Loucy (cell line): ENCODE measurements at regions not wholly inside any gene's neighbourhood (a gene's known extent, or its start where the extent isn't known, plus 50 kb on each side); places are given as distances from the start of the nearest gene placed in this dataset.

Experiments used
- H2AFZ ChIP-seq: fragments of 200-600 bp; sonication (generic); 2 replicates; pipeline ENCODE4 v1.6.0; 2016; ENCODE audit warnings: antibody characterized with exemption, mild to moderate bottlenecking, low read length, moderate library complexity
- H3F3A ChIP-seq: fragments of 200-600 bp; 2 replicates; pipeline ENCODE4 v1.6.0; 2016; ENCODE audit warnings: antibody characterized with exemption, low read depth, mild to moderate bottlenecking
- H3K27me3 ChIP-seq: fragments of 200-600 bp; sonication (generic); 2 replicates; pipeline ENCODE4 v1.6.1; 2014; ENCODE audit warnings: low read length, mild to moderate bottlenecking; ENCODE audit not compliant: insufficient read depth, poor library complexity, severe bottlenecking
- H3K36me3 ChIP-seq: fragments of 200-600 bp; sonication (generic); 2 replicates; pipeline ENCODE4 v1.6.1; 2016; ENCODE audit warnings: low read length; ENCODE audit not compliant: insufficient read depth
- H3K4me1 ChIP-seq: fragments of 200-600 bp; sonication (generic); 2 replicates; pipeline ENCODE4 v1.5.1; 2014; ENCODE audit warnings: low read length, mild to moderate bottlenecking; ENCODE audit not compliant: insufficient read depth, poor library complexity, severe bottlenecking
- H3K4me2 ChIP-seq: fragments of 200-600 bp; sonication (generic); 2 replicates; pipeline ENCODE4 v1.6.0; 2014; ENCODE audit warnings: antibody characterized with exemption, low read length, low read depth, mild to moderate bottlenecking; ENCODE audit not compliant: poor library complexity, severe bottlenecking
- H3K4me3 ChIP-seq: fragments of 200-600 bp; sonication (generic); 2 replicates; pipeline ENCODE4 v1.5.1; 2014; ENCODE audit warnings: low read length, mild to moderate bottlenecking, mixed read lengths; ENCODE audit not compliant: poor library complexity, severe bottlenecking
- H3K79me2 ChIP-seq: fragments of 200-600 bp; sonication (generic); 2 replicates; pipeline ENCODE4 v1.6.1; 2014; ENCODE audit warnings: low read length; ENCODE audit not compliant: insufficient read depth
- H3K9ac ChIP-seq: fragments of 200-600 bp; sonication (generic); 2 replicates; pipeline ENCODE4 v1.6.0; 2014; ENCODE audit warnings: mild to moderate bottlenecking, low read depth, low read length, moderate library complexity; ENCODE audit not compliant: poor library complexity, severe bottlenecking
- H3K9me2 ChIP-seq: fragments of 200-600 bp; sonication (generic); replicated peaks from 2 replicates; pipeline ENCODE4 v1.6.1; 2016; ENCODE audit warnings: low read depth, low read length, mixed read lengths
- H3K9me3 ChIP-seq: fragments of 200-600 bp; sonication (generic); 2 replicates; pipeline ENCODE4 v1.6.1; 2014; ENCODE audit warnings: mild to moderate bottlenecking, antibody characterized with exemption, low read length, low read depth; ENCODE audit not compliant: insufficient read depth
- H4K20me1 ChIP-seq: fragments of 200-600 bp; sonication (generic); 2 replicates; pipeline ENCODE4 v1.6.0; 2014; ENCODE audit warnings: antibody characterized with exemption, low read length, mild to moderate bottlenecking; ENCODE audit not compliant: insufficient read depth, poor library complexity, severe bottlenecking
- EZH2phosphoT487 ChIP-seq: fragments of 200-600 bp; IDR thresholded peaks from 2 replicates; pipeline ENCODE4 v1.6.1; 2018; ENCODE audit warnings: antibody characterized with exemption, mild to moderate bottlenecking, moderate library complexity, borderline replicate concordance
- TF ChIP-seq, protein P1 (sequence below): fragments of 200-600 bp; sonication (generic); conservative IDR thresholded peaks from 2 replicates; pipeline ENCODE4 v1.5.1; 2014; ENCODE audit warnings: mild to moderate bottlenecking, antibody characterized with exemption, low read length

DNA sequence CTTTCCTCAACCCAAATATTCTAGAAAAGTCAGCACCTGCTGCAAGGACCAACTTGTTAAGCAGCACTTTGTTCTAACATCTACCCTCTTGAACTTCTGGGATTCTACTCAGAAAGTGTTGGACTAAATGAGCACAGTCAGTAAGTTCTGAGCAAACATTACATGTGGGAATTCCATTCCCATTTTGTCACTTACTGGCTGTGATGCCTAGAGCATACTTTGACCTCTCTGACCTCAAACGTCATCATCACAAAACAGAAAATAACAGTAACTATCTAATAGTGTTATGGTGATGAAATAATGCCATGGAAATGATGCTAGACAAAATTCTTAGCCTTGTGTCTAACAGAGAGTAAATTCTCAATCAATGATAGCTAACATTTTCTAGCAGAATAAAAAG, 829.4 kb downstream of the EPHA7 start:
- Histone ChIP-seq H3K27me3 (no peaks in the 10 kb centered on the region), H4K20me1 (no peaks in the 10 kb centered on the region), H3K4me2 (no peak overlapping the region), H3K9me2 (no peaks in the 10 kb centered on the region), H3K9ac (no peak overlapping the region), H3F3A (no peaks in the 10 kb centered on the region), H3K79me2 (no peaks in the 10 kb centered on the region), H3K36me3 (no peaks in the 10 kb centered on the region), H2AFZ (no peak overlapping the region), H3K4me3 (no peak overlapping the region), H3K9me3 (no peaks in the 10 kb centered on the region), H3K4me1 (no peaks in the 10 kb centered on the region)
- TF ChIP-seq, protein P1, sequence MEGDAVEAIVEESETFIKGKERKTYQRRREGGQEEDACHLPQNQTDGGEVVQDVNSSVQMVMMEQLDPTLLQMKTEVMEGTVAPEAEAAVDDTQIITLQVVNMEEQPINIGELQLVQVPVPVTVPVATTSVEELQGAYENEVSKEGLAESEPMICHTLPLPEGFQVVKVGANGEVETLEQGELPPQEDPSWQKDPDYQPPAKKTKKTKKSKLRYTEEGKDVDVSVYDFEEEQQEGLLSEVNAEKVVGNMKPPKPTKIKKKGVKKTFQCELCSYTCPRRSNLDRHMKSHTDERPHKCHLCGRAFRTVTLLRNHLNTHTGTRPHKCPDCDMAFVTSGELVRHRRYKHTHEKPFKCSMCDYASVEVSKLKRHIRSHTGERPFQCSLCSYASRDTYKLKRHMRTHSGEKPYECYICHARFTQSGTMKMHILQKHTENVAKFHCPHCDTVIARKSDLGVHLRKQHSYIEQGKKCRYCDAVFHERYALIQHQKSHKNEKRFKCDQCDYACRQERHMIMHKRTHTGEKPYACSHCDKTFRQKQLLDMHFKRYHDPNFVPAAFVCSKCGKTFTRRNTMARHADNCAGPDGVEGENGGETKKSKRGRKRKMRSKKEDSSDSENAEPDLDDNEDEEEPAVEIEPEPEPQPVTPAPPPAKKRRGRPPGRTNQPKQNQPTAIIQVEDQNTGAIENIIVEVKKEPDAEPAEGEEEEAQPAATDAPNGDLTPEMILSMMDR = no peak
- TF ChIP-seq EZH2phosphoT487 = no peak

DNA sequence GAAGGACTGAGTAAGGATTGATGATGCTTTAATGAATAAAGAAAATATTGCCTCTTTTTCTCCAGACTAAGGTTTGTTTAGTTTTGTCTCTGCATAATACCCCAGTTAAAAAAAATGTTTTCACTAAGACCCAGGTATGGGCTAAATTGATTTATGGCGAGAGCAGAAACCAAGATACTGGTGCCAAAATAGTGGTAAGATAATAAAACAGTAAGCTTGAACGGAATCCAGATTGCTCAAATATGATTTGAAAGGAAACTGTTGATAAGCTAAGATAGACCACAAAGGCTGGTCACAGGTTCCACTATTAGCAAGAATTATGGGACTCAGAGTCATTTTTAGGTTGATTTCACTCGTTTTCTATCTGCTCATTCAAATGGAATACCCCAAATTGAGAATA, 831.2 kb downstream of the EPHA7 start:
- no peaks in the 10 kb centered on the region for H3K4me1 ChIP-seq
- no peaks in the 10 kb centered on the region for H3K79me2 ChIP-seq
- H3K4me2 ChIP-seq = no peak overlapping the region
- H3K9me2 ChIP-seq = no peaks in the 10 kb centered on the region
- H3K9me3 ChIP-seq = no peaks in the 10 kb centered on the region
- H2AFZ ChIP-seq = no peak overlapping the region
- H3K36me3 ChIP-seq = no peaks in the 10 kb centered on the region
- H3K27me3 ChIP-seq = no peaks in the 10 kb centered on the region
- no peak overlapping the region for H3K9ac ChIP-seq
- no peak overlapping the region for H3K4me3 ChIP-seq
- TF ChIP-seq EZH2phosphoT487 = no peak
- TF ChIP-seq, protein P1 = no peak
- H3F3A ChIP-seq = no peaks in the 10 kb centered on the region
- no peaks in the 10 kb centered on the region for H4K20me1 ChIP-seq

DNA sequence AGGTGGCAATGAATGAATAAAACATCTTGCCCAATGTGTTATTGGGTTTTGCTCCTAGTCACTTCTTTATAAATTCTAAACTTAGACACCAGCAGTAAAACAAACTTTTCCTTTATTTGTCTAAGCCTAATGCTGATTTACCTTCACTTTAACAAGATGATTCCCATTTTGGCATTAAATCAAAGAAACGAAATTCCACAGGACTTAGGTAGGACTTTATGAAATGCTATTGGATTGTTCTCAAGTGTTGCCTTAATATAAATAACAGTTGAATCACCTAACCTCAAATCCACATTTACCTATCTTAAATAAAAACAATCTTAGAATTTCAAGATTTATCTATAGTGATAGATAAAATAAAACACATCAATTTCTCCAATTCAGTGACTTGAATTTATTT, 831.8 kb downstream of the EPHA7 start:
- H3K36me3 ChIP-seq = no peaks in the 10 kb centered on the region
- H3K79me2 ChIP-seq = no peaks in the 10 kb centered on the region
- H4K20me1 ChIP-seq = no peaks in the 10 kb centered on the region
- H3K9me2 ChIP-seq = no peaks in the 10 kb centered on the region
- no peak overlapping the region for H3K4me2 ChIP-seq
- H3K4me1 ChIP-seq = no peaks in the 10 kb centered on the region
- H3K9ac ChIP-seq = no peak overlapping the region
- H3K4me3 ChIP-seq = no peak overlapping the region
- no peaks in the 10 kb centered on the region for H3K9me3 ChIP-seq
- TF ChIP-seq, protein P1 = no peak
- TF ChIP-seq EZH2phosphoT487 = no peak
- no peaks in the 10 kb centered on the region for H3F3A ChIP-seq
- no peaks in the 10 kb centered on the region for H3K27me3 ChIP-seq
- H2AFZ ChIP-seq = no peak overlapping the region
